ENCODE measurements at regions not wholly inside any gene's neighbourhood (a gene's known extent, or its start where the extent isn't known, plus 50 kb on each side); places are given as distances from the start of the nearest gene placed in this dataset.

GRCh38 chr6:48765352-48765961 lies 654.5 kb upstream of the PTCHD4 start:
- H3K9me3 ChIP-seq (ENCODE audit: insufficient read depth, low read length): no peaks in the 10 kb centered on the region
- H3K9me2 ChIP-seq (replicated peaks; ENCODE audit: insufficient read depth, low read length): no peaks in the 10 kb centered on the region
- H2AFZ ChIP-seq (ENCODE audit: low read depth, low read length, severe bottlenecking): no peak overlapping the region
- no peaks in the 10 kb centered on the region for H3K27me3 ChIP-seq (ENCODE audit: low read length)
- no peaks in the 10 kb centered on the region for H3K79me2 ChIP-seq (ENCODE audit: insufficient read depth, low read length)
- H3K9ac ChIP-seq (ENCODE audit: low read length): no peak overlapping the region
- no peaks in the 10 kb centered on the region for H3F3A ChIP-seq (ENCODE audit: insufficient read depth)
- H3K4me2 ChIP-seq (ENCODE audit: low read depth, low read length, poor library complexity, severe bottlenecking): no peak overlapping the region
- TF ChIP-seq EZH2phosphoT487 (conservative IDR thresholded peaks at IDR 0.05; ENCODE audit: low read length) (no peak), CTCF (IDR thresholded peaks at IDR 0.05; ENCODE audit: insufficient read depth, low read length, poor library complexity, severe bottlenecking) (peak; percentile 42)
- H3K27ac ChIP-seq (ENCODE audit: low read depth, low read length): no peak overlapping the region
- H3K4me3 ChIP-seq (ENCODE audit: insufficient read depth, low read length, poor library complexity, severe bottlenecking): no peak overlapping the region
- H3K36me3 ChIP-seq (ENCODE audit: low read length): no peaks in the 10 kb centered on the region
- H4K20me1 ChIP-seq (ENCODE audit: low read depth, low read length): no peaks in the 10 kb centered on the region

- Histone ChIP-seq H3K79me2 (ENCODE audit: insufficient read depth, low read length) (no peaks in the 10 kb centered on the region), H3F3A (ENCODE audit: insufficient read depth) (no peaks in the 10 kb centered on the region), H3K4me3 (ENCODE audit: insufficient read depth, low read length, poor library complexity, severe bottlenecking) (no peak overlapping the region), H3K27me3 (ENCODE audit: low read length) (no peaks in the 10 kb centered on the region), H3K9ac (ENCODE audit: low read length) (no peak overlapping the region), H3K27ac (ENCODE audit: low read depth, low read length) (no peak overlapping the region), H3K36me3 (ENCODE audit: low read length) (no peaks in the 10 kb centered on the region), H3K9me3 (ENCODE audit: insufficient read depth, low read length) (no peaks in the 10 kb centered on the region), H3K9me2 (replicated peaks; ENCODE audit: insufficient read depth, low read length) (no peaks in the 10 kb centered on the region), H4K20me1 (ENCODE audit: low read depth, low read length) (no peaks in the 10 kb centered on the region), H3K4me2 (ENCODE audit: low read depth, low read length, poor library complexity, severe bottlenecking) (no peak overlapping the region), H2AFZ (ENCODE audit: low read depth, low read length, severe bottlenecking) (no peak overlapping the region)
- TF ChIP-seq EZH2phosphoT487 (conservative IDR thresholded peaks at IDR 0.05; ENCODE audit: low read length) (no peak), CTCF (IDR thresholded peaks at IDR 0.05; ENCODE audit: insufficient read depth, low read length, poor library complexity, severe bottlenecking) (no peak)
Measured at GRCh38 chr6:48764286-48765044, 653.5 kb upstream of the PTCHD4 start.

GRCh38 chr6:48757661-48758060 lies 646.7 kb upstream of the PTCHD4 start:
- H3K27me3 ChIP-seq (ENCODE audit: low read length): no peaks in the 10 kb centered on the region
- no peak overlapping the region for H2AFZ ChIP-seq (ENCODE audit: low read depth, low read length, severe bottlenecking)
- H3K9me2 ChIP-seq (replicated peaks; ENCODE audit: insufficient read depth, low read length): no peaks in the 10 kb centered on the region
- no peak overlapping the region for H3K4me2 ChIP-seq (ENCODE audit: low read depth, low read length, poor library complexity, severe bottlenecking)
- TF ChIP-seq CTCF (IDR thresholded peaks at IDR 0.05; ENCODE audit: insufficient read depth, low read length, poor library complexity, severe bottlenecking): no peak
- no peak for TF ChIP-seq EZH2phosphoT487 (conservative IDR thresholded peaks at IDR 0.05; ENCODE audit: low read length)
- H3K36me3 ChIP-seq (ENCODE audit: low read length): no peaks in the 10 kb centered on the region
- no peaks in the 10 kb centered on the region for H3K9me3 ChIP-seq (ENCODE audit: insufficient read depth, low read length)
- H4K20me1 ChIP-seq (ENCODE audit: low read depth, low read length): no peaks in the 10 kb centered on the region
- H3F3A ChIP-seq (ENCODE audit: insufficient read depth): no peaks in the 10 kb centered on the region
- H3K79me2 ChIP-seq (ENCODE audit: insufficient read depth, low read length): no peaks in the 10 kb centered on the region
- H3K9ac ChIP-seq (ENCODE audit: low read length): no peak overlapping the region
- no peak overlapping the region for H3K4me3 ChIP-seq (ENCODE audit: insufficient read depth, low read length, poor library complexity, severe bottlenecking)
- no peak overlapping the region for H3K27ac ChIP-seq (ENCODE audit: low read depth, low read length)
